ENCODE measurements at regions not wholly inside any gene's neighbourhood (a gene's known extent, or its start where the extent isn't known, plus 50 kb on each side); places are given as distances from the start of the nearest gene placed in this dataset.

DNA sequence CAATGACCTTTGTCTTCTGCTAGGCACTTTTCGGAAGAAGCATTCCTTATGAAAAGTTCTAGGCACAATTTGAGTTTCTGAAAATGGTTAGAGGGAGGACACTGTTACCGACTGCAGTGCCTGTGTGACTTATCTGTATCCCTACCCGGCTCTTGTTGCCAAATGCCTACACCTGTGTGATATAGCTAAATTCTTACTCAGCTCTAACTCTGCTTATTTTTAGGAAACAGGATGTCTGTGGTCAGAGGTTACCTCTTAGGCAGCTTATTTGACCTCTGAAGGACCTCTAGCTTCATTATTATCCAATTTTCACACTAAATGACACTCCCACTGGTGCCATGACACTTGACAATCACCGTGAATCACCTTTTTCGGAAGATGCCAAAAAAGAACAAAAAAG lies 561.1 kb upstream of the SMIM31 start:
- TF ChIP-seq, protein P1, sequence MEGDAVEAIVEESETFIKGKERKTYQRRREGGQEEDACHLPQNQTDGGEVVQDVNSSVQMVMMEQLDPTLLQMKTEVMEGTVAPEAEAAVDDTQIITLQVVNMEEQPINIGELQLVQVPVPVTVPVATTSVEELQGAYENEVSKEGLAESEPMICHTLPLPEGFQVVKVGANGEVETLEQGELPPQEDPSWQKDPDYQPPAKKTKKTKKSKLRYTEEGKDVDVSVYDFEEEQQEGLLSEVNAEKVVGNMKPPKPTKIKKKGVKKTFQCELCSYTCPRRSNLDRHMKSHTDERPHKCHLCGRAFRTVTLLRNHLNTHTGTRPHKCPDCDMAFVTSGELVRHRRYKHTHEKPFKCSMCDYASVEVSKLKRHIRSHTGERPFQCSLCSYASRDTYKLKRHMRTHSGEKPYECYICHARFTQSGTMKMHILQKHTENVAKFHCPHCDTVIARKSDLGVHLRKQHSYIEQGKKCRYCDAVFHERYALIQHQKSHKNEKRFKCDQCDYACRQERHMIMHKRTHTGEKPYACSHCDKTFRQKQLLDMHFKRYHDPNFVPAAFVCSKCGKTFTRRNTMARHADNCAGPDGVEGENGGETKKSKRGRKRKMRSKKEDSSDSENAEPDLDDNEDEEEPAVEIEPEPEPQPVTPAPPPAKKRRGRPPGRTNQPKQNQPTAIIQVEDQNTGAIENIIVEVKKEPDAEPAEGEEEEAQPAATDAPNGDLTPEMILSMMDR (IDR thresholded peaks at IDR 0.05; ENCODE audit: poor library complexity, severe bottlenecking): no peak
- TF ChIP-seq POLR2AphosphoS5 (IDR thresholded peaks at IDR 0.05) (no peak), EZH2 (IDR thresholded peaks at IDR 0.05; ENCODE audit: borderline replicate concordance, insufficient read depth, low read length, poor library complexity, severe bottlenecking) (no peak), TAF1 (IDR thresholded peaks at IDR 0.05; ENCODE audit: low read depth) (no peak)
- TF ChIP-seq, protein P2, sequence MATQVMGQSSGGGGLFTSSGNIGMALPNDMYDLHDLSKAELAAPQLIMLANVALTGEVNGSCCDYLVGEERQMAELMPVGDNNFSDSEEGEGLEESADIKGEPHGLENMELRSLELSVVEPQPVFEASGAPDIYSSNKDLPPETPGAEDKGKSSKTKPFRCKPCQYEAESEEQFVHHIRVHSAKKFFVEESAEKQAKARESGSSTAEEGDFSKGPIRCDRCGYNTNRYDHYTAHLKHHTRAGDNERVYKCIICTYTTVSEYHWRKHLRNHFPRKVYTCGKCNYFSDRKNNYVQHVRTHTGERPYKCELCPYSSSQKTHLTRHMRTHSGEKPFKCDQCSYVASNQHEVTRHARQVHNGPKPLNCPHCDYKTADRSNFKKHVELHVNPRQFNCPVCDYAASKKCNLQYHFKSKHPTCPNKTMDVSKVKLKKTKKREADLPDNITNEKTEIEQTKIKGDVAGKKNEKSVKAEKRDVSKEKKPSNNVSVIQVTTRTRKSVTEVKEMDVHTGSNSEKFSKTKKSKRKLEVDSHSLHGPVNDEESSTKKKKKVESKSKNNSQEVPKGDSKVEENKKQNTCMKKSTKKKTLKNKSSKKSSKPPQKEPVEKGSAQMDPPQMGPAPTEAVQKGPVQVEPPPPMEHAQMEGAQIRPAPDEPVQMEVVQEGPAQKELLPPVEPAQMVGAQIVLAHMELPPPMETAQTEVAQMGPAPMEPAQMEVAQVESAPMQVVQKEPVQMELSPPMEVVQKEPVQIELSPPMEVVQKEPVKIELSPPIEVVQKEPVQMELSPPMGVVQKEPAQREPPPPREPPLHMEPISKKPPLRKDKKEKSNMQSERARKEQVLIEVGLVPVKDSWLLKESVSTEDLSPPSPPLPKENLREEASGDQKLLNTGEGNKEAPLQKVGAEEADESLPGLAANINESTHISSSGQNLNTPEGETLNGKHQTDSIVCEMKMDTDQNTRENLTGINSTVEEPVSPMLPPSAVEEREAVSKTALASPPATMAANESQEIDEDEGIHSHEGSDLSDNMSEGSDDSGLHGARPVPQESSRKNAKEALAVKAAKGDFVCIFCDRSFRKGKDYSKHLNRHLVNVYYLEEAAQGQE (IDR thresholded peaks at IDR 0.05; ENCODE audit: borderline replicate concordance): no peak
